Muscle layer of duodenum (tissue), 2 donors: ENCODE measurements at regions not wholly inside any gene's neighbourhood (a gene's known extent, or its start where the extent isn't known, plus 50 kb on each side); places are given as distances from the start of the nearest gene placed in this dataset.

Experiments
- H3K27ac ChIP-seq: one replicate; pipeline ENCODE4 v1.7.0; 2013; ENCODE audit warnings: mild to moderate bottlenecking, low read length
- H3K27me3 ChIP-seq: one replicate; pipeline ENCODE4 v1.7.0; 2013; ENCODE audit warnings: low read depth, mild to moderate bottlenecking, control low read depth, low read length
- H3K36me3 ChIP-seq, 2 donors: one replicate each; pipeline ENCODE4 v1.7.0; 2013; ENCODE audit warnings: low read length in 2 of 2, control low read depth in 1 of 2, mild to moderate bottlenecking in 1 of 2; ENCODE audit not compliant: insufficient read depth in 2 of 2, control insufficient read depth in 1 of 2
- H3K4me1 ChIP-seq, 2 donors: one replicate each; pipeline ENCODE4 v1.7.0; 2013; ENCODE audit warnings: low read length in 2 of 2, mild to moderate bottlenecking in 2 of 2, control low read depth in 1 of 2, moderate library complexity in 1 of 2; ENCODE audit not compliant: insufficient read depth in 2 of 2, control insufficient read depth in 1 of 2
- H3K4me3 ChIP-seq, 2 donors: one replicate each; pipeline ENCODE4 v1.7.0; 2013; ENCODE audit warnings: low read length in 2 of 2, low read depth in 1 of 2, mild to moderate bottlenecking in 1 of 2
- H3K9me3 ChIP-seq, 2 donors: one replicate each; pipeline ENCODE4 v1.7.0; 2013; ENCODE audit warnings: low read length in 2 of 2, control low read depth in 1 of 2, mild to moderate bottlenecking in 1 of 2; ENCODE audit not compliant: control insufficient read depth in 1 of 2
- donor health status: healthy.

GRCh38 chr9:16102154-16102553 lies 549.3 kb downstream of the CCDC171 start:
- Histone ChIP-seq H3K9me3 (no peaks in the 10 kb centered on the region), H3K4me1 (peaks cover 0 to 10% of the 10 kb centered on the region in 2 donors), H3K4me3 (no peak overlapping the region), H3K27me3 (no peaks in the 10 kb centered on the region), H3K36me3 (no peaks in the 10 kb centered on the region), H3K27ac (no peak overlapping the region)

GRCh38 chr9:16103620-16104397 lies 551.0 kb downstream of the CCDC171 start:
- no peaks in the 10 kb centered on the region for H3K9me3 ChIP-seq
- H3K4me3 ChIP-seq = no peak overlapping the region
- H3K4me1 ChIP-seq = peaks cover 0 to 10% of the 10 kb centered on the region in 2 donors
- no peaks in the 10 kb centered on the region for H3K27me3 ChIP-seq
- no peak overlapping the region for H3K27ac ChIP-seq
- H3K36me3 ChIP-seq = no peaks in the 10 kb centered on the region

GRCh38 chr9:16105168-16106020 lies 552.6 kb downstream of the CCDC171 start:
- H3K36me3 ChIP-seq = no peaks in the 10 kb centered on the region
- peaks cover 0 to 10% of the 10 kb centered on the region in 2 donors for H3K4me1 ChIP-seq
- H3K9me3 ChIP-seq = no peaks in the 10 kb centered on the region
- no peak overlapping the region for H3K4me3 ChIP-seq
- H3K27me3 ChIP-seq = no peaks in the 10 kb centered on the region
- H3K27ac ChIP-seq = no peak overlapping the region

GRCh38 chr9:16106021-16106571 lies 553.3 kb downstream of the CCDC171 start:
- H3K4me1 ChIP-seq = peaks cover 0 to 6% of the 10 kb centered on the region in 2 donors
- H3K27ac ChIP-seq = no peak overlapping the region
- no peaks in the 10 kb centered on the region for H3K9me3 ChIP-seq
- no peaks in the 10 kb centered on the region for H3K36me3 ChIP-seq
- no peak overlapping the region for H3K4me3 ChIP-seq
- no peaks in the 10 kb centered on the region for H3K27me3 ChIP-seq

GRCh38 chr9:16112116-16112515 lies 559.3 kb downstream of the CCDC171 start:
- Histone ChIP-seq H3K27me3 (no peaks in the 10 kb centered on the region), H3K4me1 (no peaks in the 10 kb centered on the region), H3K36me3 (no peaks in the 10 kb centered on the region), H3K27ac (no peak overlapping the region), H3K4me3 (no peak overlapping the region), H3K9me3 (no peaks in the 10 kb centered on the region)

GRCh38 chr9:16115994-16116393 lies 563.2 kb downstream of the CCDC171 start:
- Histone ChIP-seq H3K27ac (no peak overlapping the region), H3K27me3 (no peaks in the 10 kb centered on the region), H3K4me1 (no peaks in the 10 kb centered on the region), H3K9me3 (no peaks in the 10 kb centered on the region), H3K36me3 (no peaks in the 10 kb centered on the region), H3K4me3 (no peak overlapping the region)

- Histone ChIP-seq H3K36me3 (no peaks in the 10 kb centered on the region), H3K4me3 (no peak overlapping the region), H3K27ac (no peak overlapping the region), H3K27me3 (no peaks in the 10 kb centered on the region), H3K9me3 (no peaks in the 10 kb centered on the region), H3K4me1 (no peaks in the 10 kb centered on the region)
Measured at GRCh38 chr9:16118043-16118442, 565.2 kb downstream of the CCDC171 start.

- H3K9me3 ChIP-seq = no peaks in the 10 kb centered on the region
- H3K27ac ChIP-seq = no peak overlapping the region
- H3K4me3 ChIP-seq = no peak overlapping the region
- H3K4me1 ChIP-seq = no peaks in the 10 kb centered on the region
- H3K36me3 ChIP-seq = no peaks in the 10 kb centered on the region
- no peaks in the 10 kb centered on the region for H3K27me3 ChIP-seq
Measured at GRCh38 chr9:16119261-16120230, 566.7 kb downstream of the CCDC171 start.

- Histone ChIP-seq H3K4me3 (no peak overlapping the region), H3K4me1 (no peaks in the 10 kb centered on the region), H3K27ac (no peak overlapping the region), H3K9me3 (no peaks in the 10 kb centered on the region), H3K36me3 (no peaks in the 10 kb centered on the region), H3K27me3 (no peaks in the 10 kb centered on the region)
Measured at GRCh38 chr9:16120231-16120641, 567.4 kb downstream of the CCDC171 start.

- H3K9me3 ChIP-seq = no peaks in the 10 kb centered on the region
- no peaks in the 10 kb centered on the region for H3K4me1 ChIP-seq
- no peak overlapping the region for H3K4me3 ChIP-seq
- no peak overlapping the region for H3K27ac ChIP-seq
- no peaks in the 10 kb centered on the region for H3K27me3 ChIP-seq
- no peaks in the 10 kb centered on the region for H3K36me3 ChIP-seq
Measured at GRCh38 chr9:16120727-16121126, 567.9 kb downstream of the CCDC171 start.
